SK-N-SH treated with all-trans-retinoic acid at 6 μM for 48 hours (cell line): ENCODE measurements at regions not wholly inside any gene's neighbourhood (a gene's known extent, or its start where the extent isn't known, plus 50 kb on each side); places are given as distances from the start of the nearest gene placed in this dataset.

Source experiments
- ATAC-seq: fragments of 200-7000 bp; cut with Tn5 transposase; 3 replicates; pipeline ENCODE4 v1.9.1; 2020; ENCODE audit warnings: mild to moderate bottlenecking, moderate library complexity
- ARNTL ChIP-seq: fragments of 450-650 bp; formaldehyde crosslinking; IDR thresholded peaks from 2 replicates; pipeline ENCODE4 v1.5.0; 2020; ENCODE audit warnings: low read depth, mild to moderate bottlenecking, moderate library complexity, borderline replicate concordance
- ESRRG ChIP-seq: fragments of 250-450 bp; sonication (Bioruptor Pico); IDR thresholded peaks from 2 replicates; pipeline ENCODE4 v1.6.1; 2021; ENCODE audit warnings: mild to moderate bottlenecking
- OSR1 ChIP-seq: fragments of 250-450 bp; sonication (Bioruptor Pico); IDR thresholded peaks from 2 replicates; pipeline ENCODE4 v1.8.0; 2022; ENCODE audit warnings: moderate library complexity, mild to moderate bottlenecking, inconsistent platforms
- PPARA ChIP-seq: fragments of 250-450 bp; sonication (Bioruptor Pico); IDR thresholded peaks from 2 replicates; pipeline ENCODE4 v1.5.0; 2020; ENCODE audit warnings: mild to moderate bottlenecking, borderline replicate concordance
- SNAI2 ChIP-seq: fragments of 250-450 bp; sonication (Bioruptor Pico); IDR thresholded peaks from 2 replicates; pipeline ENCODE4 v1.5.0; 2020; ENCODE audit warnings: mild to moderate bottlenecking, moderate library complexity
- TCF4 ChIP-seq: fragments of 250-450 bp; sonication (Bioruptor Pico); IDR thresholded peaks from 2 replicates; pipeline ENCODE4 v1.8.0; 2021; ENCODE audit warnings: mild to moderate bottlenecking, moderate library complexity, borderline replicate concordance
- TOX ChIP-seq: fragments of 250-450 bp; sonication (Bioruptor Pico); IDR thresholded peaks from 2 replicates; pipeline ENCODE4 v1.8.0; 2021; ENCODE audit warnings: mild to moderate bottlenecking, moderate library complexity, borderline replicate concordance
- ZFP3 ChIP-seq: fragments of 250-450 bp; sonication (Bioruptor Pico); IDR thresholded peaks from 2 replicates; pipeline ENCODE4 v1.5.0; 2020; ENCODE audit warnings: mild to moderate bottlenecking, moderate library complexity
- ZFP30 ChIP-seq: fragments of 450-650 bp; formaldehyde crosslinking; IDR thresholded peaks from 2 replicates; pipeline ENCODE4 v1.5.0; 2022; ENCODE audit warnings: mild to moderate bottlenecking, moderate library complexity
- ZNF565 ChIP-seq: fragments of 450-650 bp; formaldehyde crosslinking; conservative IDR thresholded peaks from 2 replicates; pipeline ENCODE4 v1.5.0; 2020; ENCODE audit warnings: low read depth, mild to moderate bottlenecking, moderate library complexity
- ZNF70 ChIP-seq: fragments of 450-650 bp; formaldehyde crosslinking; IDR thresholded peaks from 2 replicates; pipeline ENCODE4 v1.5.0; 2020; ENCODE audit warnings: mild to moderate bottlenecking, moderate library complexity
- ZNF8 ChIP-seq: fragments of 450-650 bp; formaldehyde crosslinking; IDR thresholded peaks from 2 replicates; pipeline ENCODE4 v1.5.0; 2020; ENCODE audit warnings: mild to moderate bottlenecking, moderate library complexity
- TF ChIP-seq, protein P1 (sequence below): fragments of 250-450 bp; sonication (Bioruptor Pico); IDR thresholded peaks from 2 replicates; pipeline ENCODE4 v1.5.0; 2020; ENCODE audit warnings: mild to moderate bottlenecking, moderate library complexity
- TF ChIP-seq, protein P2 (sequence below): fragments of 250-450 bp; sonication (Bioruptor Pico); IDR thresholded peaks from 2 replicates; pipeline ENCODE4 v1.8.0; 2021; ENCODE audit warnings: low read depth, mild to moderate bottlenecking, moderate library complexity, borderline replicate concordance
- TF ChIP-seq, protein P3 (sequence below): fragments of 250-450 bp; sonication (Bioruptor Pico); IDR thresholded peaks from 2 replicates; pipeline ENCODE4 v1.5.1; 2021; ENCODE audit warnings: mild to moderate bottlenecking, moderate library complexity

DNA sequence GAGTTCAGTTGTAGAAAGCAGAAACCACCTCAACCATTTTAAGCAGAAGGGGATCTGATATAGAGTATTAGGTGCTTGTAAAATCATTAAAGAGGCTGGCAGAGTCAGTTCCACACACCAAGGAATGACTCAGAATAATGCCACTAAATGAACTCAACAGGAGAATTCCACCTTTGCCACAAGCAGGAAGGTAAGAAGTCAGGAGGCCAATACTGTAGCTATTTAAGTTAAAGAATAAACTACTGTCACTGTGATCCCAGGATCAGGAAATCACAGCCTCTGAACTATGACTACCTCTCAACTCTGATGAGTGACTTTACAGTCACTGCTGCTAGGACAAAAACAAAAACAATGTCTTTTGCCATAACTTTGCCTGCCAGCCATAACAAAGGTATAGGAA, 52.5 kb upstream of the PRMT6 start (continued):
- TF ChIP-seq ZNF70 (no peak), SNAI2 (CRISPR knock-in tag) (no peak)

DNA sequence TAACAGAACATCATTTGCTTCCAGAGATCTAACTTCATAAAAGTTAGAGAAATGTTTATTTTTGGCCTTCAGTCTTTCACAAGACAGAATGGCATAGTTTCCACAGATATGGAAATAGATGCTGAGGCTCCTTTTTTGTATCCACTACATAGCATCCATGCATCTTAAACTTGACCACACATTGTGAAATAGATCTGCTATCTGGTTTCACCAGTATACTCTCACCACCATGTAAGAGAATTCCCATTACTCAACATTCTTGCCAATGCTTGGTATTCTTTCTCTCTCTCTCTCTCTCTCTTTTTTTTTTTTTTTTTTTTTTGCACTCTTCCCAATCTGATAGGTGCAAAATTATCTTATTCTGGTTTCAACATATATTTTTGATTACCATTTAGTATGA, 52.1 kb upstream of the PRMT6 start:
- ATAC-seq, result no peak
- TF ChIP-seq ESRRG (CRISPR knock-in tag), result no peak
- TF ChIP-seq TCF4 (CRISPR knock-in tag), result no peak
- TF ChIP-seq ZFP30 (CRISPR knock-in tag), result no peak
- no peak for TF ChIP-seq PPARA (CRISPR knock-in tag)
- no peak for TF ChIP-seq ZFP3 (CRISPR knock-in tag)
- no peak for TF ChIP-seq ZNF8 (CRISPR knock-in tag)
- TF ChIP-seq OSR1 (CRISPR knock-in tag), result no peak
- TF ChIP-seq ZNF565, result no peak
- TF ChIP-seq, protein P1, sequence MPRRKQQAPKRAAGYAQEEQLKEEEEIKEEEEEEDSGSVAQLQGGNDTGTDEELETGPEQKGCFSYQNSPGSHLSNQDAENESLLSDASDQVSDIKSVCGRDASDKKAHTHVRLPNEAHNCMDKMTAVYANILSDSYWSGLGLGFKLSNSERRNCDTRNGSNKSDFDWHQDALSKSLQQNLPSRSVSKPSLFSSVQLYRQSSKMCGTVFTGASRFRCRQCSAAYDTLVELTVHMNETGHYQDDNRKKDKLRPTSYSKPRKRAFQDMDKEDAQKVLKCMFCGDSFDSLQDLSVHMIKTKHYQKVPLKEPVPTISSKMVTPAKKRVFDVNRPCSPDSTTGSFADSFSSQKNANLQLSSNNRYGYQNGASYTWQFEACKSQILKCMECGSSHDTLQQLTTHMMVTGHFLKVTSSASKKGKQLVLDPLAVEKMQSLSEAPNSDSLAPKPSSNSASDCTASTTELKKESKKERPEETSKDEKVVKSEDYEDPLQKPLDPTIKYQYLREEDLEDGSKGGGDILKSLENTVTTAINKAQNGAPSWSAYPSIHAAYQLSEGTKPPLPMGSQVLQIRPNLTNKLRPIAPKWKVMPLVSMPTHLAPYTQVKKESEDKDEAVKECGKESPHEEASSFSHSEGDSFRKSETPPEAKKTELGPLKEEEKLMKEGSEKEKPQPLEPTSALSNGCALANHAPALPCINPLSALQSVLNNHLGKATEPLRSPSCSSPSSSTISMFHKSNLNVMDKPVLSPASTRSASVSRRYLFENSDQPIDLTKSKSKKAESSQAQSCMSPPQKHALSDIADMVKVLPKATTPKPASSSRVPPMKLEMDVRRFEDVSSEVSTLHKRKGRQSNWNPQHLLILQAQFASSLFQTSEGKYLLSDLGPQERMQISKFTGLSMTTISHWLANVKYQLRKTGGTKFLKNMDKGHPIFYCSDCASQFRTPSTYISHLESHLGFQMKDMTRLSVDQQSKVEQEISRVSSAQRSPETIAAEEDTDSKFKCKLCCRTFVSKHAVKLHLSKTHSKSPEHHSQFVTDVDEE (CRISPR knock-in tag), result no peak
- no peak for TF ChIP-seq ARNTL (CRISPR knock-in tag)
- TF ChIP-seq, protein P2, sequence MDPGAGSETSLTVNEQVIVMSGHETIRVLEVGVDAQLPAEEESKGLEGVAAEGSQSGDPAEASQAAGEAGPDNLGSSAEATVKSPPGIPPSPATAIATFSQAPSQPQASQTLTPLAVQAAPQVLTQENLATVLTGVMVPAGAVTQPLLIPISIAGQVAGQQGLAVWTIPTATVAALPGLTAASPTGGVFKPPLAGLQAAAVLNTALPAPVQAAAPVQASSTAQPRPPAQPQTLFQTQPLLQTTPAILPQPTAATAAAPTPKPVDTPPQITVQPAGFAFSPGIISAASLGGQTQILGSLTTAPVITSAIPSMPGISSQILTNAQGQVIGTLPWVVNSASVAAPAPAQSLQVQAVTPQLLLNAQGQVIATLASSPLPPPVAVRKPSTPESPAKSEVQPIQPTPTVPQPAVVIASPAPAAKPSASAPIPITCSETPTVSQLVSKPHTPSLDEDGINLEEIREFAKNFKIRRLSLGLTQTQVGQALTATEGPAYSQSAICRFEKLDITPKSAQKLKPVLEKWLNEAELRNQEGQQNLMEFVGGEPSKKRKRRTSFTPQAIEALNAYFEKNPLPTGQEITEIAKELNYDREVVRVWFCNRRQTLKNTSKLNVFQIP (CRISPR knock-in tag), result no peak
- no peak for TF ChIP-seq TOX (CRISPR knock-in tag)
- TF ChIP-seq SNAI2 (CRISPR knock-in tag), result no peak
- TF ChIP-seq, protein P3, sequence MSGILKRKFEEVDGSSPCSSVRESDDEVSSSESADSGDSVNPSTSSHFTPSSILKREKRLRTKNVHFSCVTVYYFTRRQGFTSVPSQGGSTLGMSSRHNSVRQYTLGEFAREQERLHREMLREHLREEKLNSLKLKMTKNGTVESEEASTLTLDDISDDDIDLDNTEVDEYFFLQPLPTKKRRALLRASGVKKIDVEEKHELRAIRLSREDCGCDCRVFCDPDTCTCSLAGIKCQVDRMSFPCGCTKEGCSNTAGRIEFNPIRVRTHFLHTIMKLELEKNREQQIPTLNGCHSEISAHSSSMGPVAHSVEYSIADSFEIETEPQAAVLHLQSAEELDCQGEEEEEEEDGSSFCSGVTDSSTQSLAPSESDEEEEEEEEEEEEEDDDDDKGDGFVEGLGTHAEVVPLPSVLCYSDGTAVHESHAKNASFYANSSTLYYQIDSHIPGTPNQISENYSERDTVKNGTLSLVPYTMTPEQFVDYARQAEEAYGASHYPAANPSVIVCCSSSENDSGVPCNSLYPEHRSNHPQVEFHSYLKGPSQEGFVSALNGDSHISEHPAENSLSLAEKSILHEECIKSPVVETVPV, result no peak
